Nephron (organoid): ENCODE measurements at regions not wholly inside any gene's neighbourhood (a gene's known extent, or its start where the extent isn't known, plus 50 kb on each side); places are given as distances from the start of the nearest gene placed in this dataset.
"Not testable (repeated sequence)": the region's sequence is repeated elsewhere in the genome, so short reads cannot be mapped to it uniquely, and the experiment has no call there.

ENCODE experiments used
- H3K27ac Mint-ChIP-seq, 3 experiments: 2 replicates each; pipeline ENCODE4 v1.8.0; 2020; ENCODE audit warnings: mixed read lengths in 3 of 3, mild to moderate bottlenecking in 2 of 3, moderate library complexity in 1 of 3
- H3K27me3 Mint-ChIP-seq: 2 replicates; pipeline ENCODE4 v1.8.0; 2021; ENCODE audit warnings: low read depth, mild to moderate bottlenecking, moderate library complexity, mixed read lengths
- H3K36me3 Mint-ChIP-seq: 2 replicates; pipeline ENCODE4 v1.8.0; 2020; ENCODE audit warnings: low read depth, mixed read lengths
- H3K4me1 Mint-ChIP-seq: 2 replicates; pipeline ENCODE4 v1.8.0; 2020; ENCODE audit warnings: mixed read lengths
- H3K4me3 Mint-ChIP-seq, 3 experiments: 2 replicates each; pipeline ENCODE4 v1.8.0; 2020; ENCODE audit warnings: mild to moderate bottlenecking in 3 of 3, mixed read lengths in 3 of 3, moderate library complexity in 2 of 3
- H3K9me3 Mint-ChIP-seq: 2 replicates; pipeline ENCODE4 v1.8.0; 2020; ENCODE audit warnings: mixed read lengths
- TF ChIP-seq, protein P1 (sequence below), 3 experiments: fragments of 200-600 bp; sonication (generic); IDR thresholded peaks; one replicate each; pipeline ENCODE4 v1.5.0; 2021; ENCODE audit warnings: antibody characterized with exemption in 3 of 3; ENCODE audit not compliant: unreplicated experiment in 3 of 3

DNA sequence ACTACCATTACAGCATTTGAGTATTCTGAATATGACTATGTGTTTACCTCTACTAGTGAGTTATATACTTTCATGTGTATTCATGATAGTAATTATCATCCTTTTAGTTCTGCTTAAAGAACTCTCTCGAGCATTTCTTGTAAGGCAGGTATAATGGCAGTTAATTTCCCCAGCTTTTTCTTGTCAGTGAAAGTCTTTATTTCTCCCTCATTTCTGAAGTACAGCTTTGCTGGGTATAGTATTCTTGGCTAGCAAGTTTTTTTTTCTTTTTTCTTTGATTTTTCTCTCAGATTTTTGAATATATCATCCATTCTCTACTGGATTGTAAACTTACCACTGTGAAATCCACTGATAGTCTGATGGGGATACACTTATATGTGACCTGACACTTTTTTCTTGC, 165.9 kb upstream of the ARHGAP5 start:
- H3K4me1 Mint-ChIP-seq: no peaks in the 10 kb centered on the region
- no peak overlapping the region for H3K27ac Mint-ChIP-seq
- peaks cover 33% of the 10 kb centered on the region for H3K9me3 Mint-ChIP-seq
- peaks cover 4% of the 10 kb centered on the region for H3K27me3 Mint-ChIP-seq
- no peak overlapping the region for H3K4me3 Mint-ChIP-seq
- H3K36me3 Mint-ChIP-seq: peaks cover 7% of the 10 kb centered on the region
- TF ChIP-seq, protein P1, sequence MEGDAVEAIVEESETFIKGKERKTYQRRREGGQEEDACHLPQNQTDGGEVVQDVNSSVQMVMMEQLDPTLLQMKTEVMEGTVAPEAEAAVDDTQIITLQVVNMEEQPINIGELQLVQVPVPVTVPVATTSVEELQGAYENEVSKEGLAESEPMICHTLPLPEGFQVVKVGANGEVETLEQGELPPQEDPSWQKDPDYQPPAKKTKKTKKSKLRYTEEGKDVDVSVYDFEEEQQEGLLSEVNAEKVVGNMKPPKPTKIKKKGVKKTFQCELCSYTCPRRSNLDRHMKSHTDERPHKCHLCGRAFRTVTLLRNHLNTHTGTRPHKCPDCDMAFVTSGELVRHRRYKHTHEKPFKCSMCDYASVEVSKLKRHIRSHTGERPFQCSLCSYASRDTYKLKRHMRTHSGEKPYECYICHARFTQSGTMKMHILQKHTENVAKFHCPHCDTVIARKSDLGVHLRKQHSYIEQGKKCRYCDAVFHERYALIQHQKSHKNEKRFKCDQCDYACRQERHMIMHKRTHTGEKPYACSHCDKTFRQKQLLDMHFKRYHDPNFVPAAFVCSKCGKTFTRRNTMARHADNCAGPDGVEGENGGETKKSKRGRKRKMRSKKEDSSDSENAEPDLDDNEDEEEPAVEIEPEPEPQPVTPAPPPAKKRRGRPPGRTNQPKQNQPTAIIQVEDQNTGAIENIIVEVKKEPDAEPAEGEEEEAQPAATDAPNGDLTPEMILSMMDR (IDR thresholded peaks at IDR 0.05; ENCODE audit: unreplicated experiment in 3 of 3): no peak

DNA sequence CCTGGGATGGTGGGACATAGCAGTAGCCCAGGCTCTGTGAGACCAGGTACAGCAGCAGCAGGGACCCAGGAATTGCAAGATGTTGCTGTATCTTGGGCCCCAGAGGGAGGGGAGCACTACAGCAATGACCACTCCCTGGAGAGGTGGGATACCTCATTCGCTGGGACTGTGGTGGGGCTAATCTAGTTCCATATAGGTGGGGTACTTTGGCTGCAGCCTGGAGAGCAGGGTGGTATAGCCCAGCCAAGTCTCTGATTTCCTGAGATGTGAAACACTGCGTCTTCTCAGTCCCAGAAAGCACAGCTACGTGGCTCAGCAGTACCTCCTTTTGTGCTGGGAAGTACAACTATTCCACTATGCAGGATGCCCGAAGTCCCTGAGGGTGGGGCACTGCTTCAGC, 163.7 kb upstream of the ARHGAP5 start:
- H3K4me1 Mint-ChIP-seq: no peaks in the 10 kb centered on the region
- peaks cover 4% of the 10 kb centered on the region for H3K27me3 Mint-ChIP-seq
- H3K4me3 Mint-ChIP-seq: no peak overlapping the region
- TF ChIP-seq, protein P1 (IDR thresholded peaks at IDR 0.05; ENCODE audit: unreplicated experiment in 3 of 3): no peak
- H3K27ac Mint-ChIP-seq: no peak overlapping the region
- peaks cover 33% of the 10 kb centered on the region for H3K9me3 Mint-ChIP-seq
- H3K36me3 Mint-ChIP-seq: peaks cover 7% of the 10 kb centered on the region

DNA sequence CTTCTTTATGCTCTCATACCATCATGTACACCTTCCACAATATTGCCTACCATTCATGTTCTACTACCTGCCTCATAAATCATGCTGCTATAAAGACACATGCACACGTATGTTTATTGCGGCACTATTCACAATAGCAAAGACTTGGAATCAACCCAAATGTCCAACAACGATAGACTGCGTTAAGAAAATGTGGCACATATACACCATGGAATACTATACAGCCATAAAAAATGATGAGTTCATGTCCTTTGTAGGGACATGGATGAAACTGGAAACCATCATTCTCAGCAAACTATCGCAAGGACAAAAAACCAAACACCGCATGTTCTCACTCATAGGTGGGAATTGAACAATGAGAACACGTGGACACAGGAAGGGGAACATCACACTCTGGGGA, 158.8 kb upstream of the ARHGAP5 start:
- not testable (repeated sequence) for H3K4me1 Mint-ChIP-seq, H3K36me3 Mint-ChIP-seq, H3K9me3 Mint-ChIP-seq, H3K27me3 Mint-ChIP-seq, H3K27ac Mint-ChIP-seq, H3K4me3 Mint-ChIP-seq

DNA sequence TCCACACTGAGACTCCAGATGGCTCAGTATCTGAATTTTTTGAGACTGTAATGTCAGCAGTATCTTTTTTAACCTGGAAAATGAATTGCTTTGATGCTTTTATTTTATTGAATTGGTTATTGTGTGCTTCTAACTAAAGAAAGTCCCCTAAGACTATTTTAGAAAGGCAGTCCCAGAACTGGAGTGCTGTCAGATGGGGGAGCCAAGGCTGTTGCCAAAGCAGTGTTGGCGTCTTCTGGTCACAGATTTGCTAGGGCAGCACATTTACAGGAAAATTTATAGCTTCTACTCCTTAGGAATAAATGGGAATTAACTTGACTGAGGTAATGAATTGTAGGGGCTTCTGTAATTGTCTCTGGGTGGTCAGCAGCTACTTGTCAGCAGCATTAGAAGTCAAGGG, 157.1 kb upstream of the ARHGAP5 start:
- Mint-ChIP-seq H3K27me3 (no peaks in the 10 kb centered on the region), H3K27ac (no peak overlapping the region), H3K36me3 (no peaks in the 10 kb centered on the region), H3K9me3 (no peaks in the 10 kb centered on the region), H3K4me1 (peaks cover 4% of the 10 kb centered on the region), H3K4me3 (no peak overlapping the region)
- TF ChIP-seq, protein P1 (IDR thresholded peaks at IDR 0.05; ENCODE audit: unreplicated experiment in 3 of 3): no peak

DNA sequence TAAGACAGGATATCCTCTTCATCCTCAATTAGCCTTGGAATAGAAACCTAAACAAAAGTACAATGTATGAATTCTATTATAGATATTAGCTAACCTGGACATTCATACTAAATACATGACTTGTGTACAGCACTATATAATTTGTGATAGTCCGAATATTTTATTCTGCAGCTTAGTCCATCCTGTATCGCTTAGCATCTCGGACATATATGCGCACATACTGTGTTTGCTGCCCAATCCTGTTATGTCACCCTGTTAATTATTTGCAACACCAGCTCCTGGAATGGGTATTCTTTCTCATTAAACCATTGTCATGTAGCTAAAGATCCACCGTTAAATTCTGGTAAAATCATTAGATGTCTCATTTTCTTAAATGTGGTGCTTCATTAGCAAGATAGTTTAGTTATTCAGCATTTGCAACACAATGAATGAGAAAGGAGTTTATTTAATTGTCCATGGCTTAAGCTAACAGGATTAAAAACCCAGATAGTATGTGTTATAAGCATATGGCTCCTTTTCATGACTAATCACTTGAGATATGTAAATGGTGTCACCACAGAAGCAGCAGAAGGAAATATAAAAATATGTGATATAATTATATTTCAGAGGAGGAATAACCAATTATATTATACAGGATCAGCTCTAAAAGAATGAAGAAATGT, 156.0 kb upstream of the ARHGAP5 start:
- Mint-ChIP-seq H3K36me3 (no peaks in the 10 kb centered on the region), H3K4me1 (peaks cover 4% of the 10 kb centered on the region), H3K27ac (no peak overlapping the region), H3K4me3 (no peak overlapping the region), H3K27me3 (no peaks in the 10 kb centered on the region), H3K9me3 (no peaks in the 10 kb centered on the region)
- TF ChIP-seq, protein P1 (IDR thresholded peaks at IDR 0.05; ENCODE audit: unreplicated experiment in 3 of 3): no peak

DNA sequence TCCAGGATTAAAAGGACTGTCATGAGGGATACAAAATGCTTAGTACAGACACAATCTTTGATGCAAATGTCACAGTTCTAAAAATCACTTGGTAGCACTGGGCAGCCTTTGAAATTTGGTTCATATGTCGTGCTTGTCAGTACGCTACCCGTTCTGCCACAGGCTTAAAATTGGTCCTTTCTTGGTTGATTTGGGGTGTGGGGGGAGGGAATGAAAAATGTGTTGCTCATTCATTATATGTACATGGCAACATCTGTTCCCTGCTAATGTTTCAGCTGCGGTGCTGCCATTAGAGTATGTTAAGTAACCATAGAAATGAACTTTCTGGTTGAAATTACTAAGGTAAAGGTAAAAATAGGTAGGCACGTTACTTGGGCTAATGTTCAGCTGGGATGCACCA, 155.4 kb upstream of the ARHGAP5 start:
- Mint-ChIP-seq H3K27ac (no peak overlapping the region), H3K4me1 (peaks cover 6% of the 10 kb centered on the region), H3K36me3 (no peaks in the 10 kb centered on the region), H3K9me3 (no peaks in the 10 kb centered on the region), H3K27me3 (no peaks in the 10 kb centered on the region), H3K4me3 (no peak overlapping the region)
- TF ChIP-seq, protein P1 (IDR thresholded peaks at IDR 0.05; ENCODE audit: unreplicated experiment in 3 of 3): no peak
